Fibroblast of lung (primary cell): ENCODE measurements at regions not wholly inside any gene's neighbourhood (a gene's known extent, or its start where the extent isn't known, plus 50 kb on each side); places are given as distances from the start of the nearest gene placed in this dataset.

Source experiments
- DNase-seq, 2 donors: peaks; one replicate each; pipeline versions ENCODE4 v3.0.0 to v3.0.0-alpha.2; 2010; ENCODE audit warnings: low read depth in 2 of 2
- H2AFZ ChIP-seq: 2 replicates; pipeline ENCODE4 v1.5.1; 2012; ENCODE audit warnings: low read length, control low read depth, inconsistent platforms
- H3K27ac ChIP-seq: 2 replicates; pipeline ENCODE4 v1.5.1; 2011; ENCODE audit warnings: low read length, control low read depth; ENCODE audit not compliant: insufficient read depth
- H3K27me3 ChIP-seq: 2 replicates; pipeline ENCODE4 v1.5.1; 2011; ENCODE audit warnings: mild to moderate bottlenecking, low read length; ENCODE audit not compliant: control insufficient read depth, insufficient read depth
- H3K36me3 ChIP-seq: 2 replicates; pipeline ENCODE4 v1.5.1; 2011; ENCODE audit warnings: low read length; ENCODE audit not compliant: control insufficient read depth, insufficient read depth
- H3K4me1 ChIP-seq: 2 replicates; pipeline ENCODE4 v1.5.1; 2011; ENCODE audit warnings: low read length; ENCODE audit not compliant: control insufficient read depth, insufficient read depth; ENCODE audit errors: extremely low read depth
- H3K4me2 ChIP-seq: 2 replicates; pipeline ENCODE4 v1.5.1; 2011; ENCODE audit warnings: low read length, control low read depth; ENCODE audit not compliant: insufficient read depth; ENCODE audit errors: extremely low read depth
- H3K4me3 ChIP-seq, 4 experiments: fragments of 200-600 bp in 1 of 4; sonication (generic) in 1 of 4; replicated peaks in 1 of 4; 2 replicates each; pipeline ENCODE4 v1.5.1; 2011 to 2016; ENCODE audit warnings: low read length in 4 of 4, low read depth in 3 of 4, mild to moderate bottlenecking in 3 of 4, control low read depth in 2 of 4, inconsistent platforms in 1 of 4, mixed read lengths in 1 of 4; ENCODE audit not compliant: insufficient read depth in 1 of 4; ENCODE audit errors: control extremely low read depth in 1 of 4
- H3K79me2 ChIP-seq: 2 replicates; pipeline ENCODE4 v1.5.1; 2012; ENCODE audit warnings: mild to moderate bottlenecking, low read length, inconsistent platforms; ENCODE audit not compliant: control insufficient read depth, insufficient read depth
- H3K9ac ChIP-seq: 2 replicates; pipeline ENCODE4 v1.5.1; 2011; ENCODE audit warnings: mild to moderate bottlenecking, low read length, control low read depth; ENCODE audit not compliant: insufficient read depth
- H3K9me3 ChIP-seq: 2 replicates; pipeline ENCODE4 v1.5.1; 2012; ENCODE audit warnings: low read depth, low read length; ENCODE audit not compliant: control insufficient read depth, insufficient read depth
- H4K20me1 ChIP-seq: 2 replicates; pipeline ENCODE4 v1.5.1; 2011; ENCODE audit warnings: low read length; ENCODE audit not compliant: control insufficient read depth, insufficient read depth; ENCODE audit errors: extremely low read depth
- EZH2 ChIP-seq: IDR thresholded peaks from 2 replicates; pipeline ENCODE4 v1.5.1; 2012; ENCODE audit warnings: low read length, control low read depth, mild to moderate bottlenecking; ENCODE audit errors: missing control alignments
- TF ChIP-seq, protein P1 (sequence below), 2 donors: IDR thresholded peaks in 1 of 2; conservative IDR thresholded peaks in 1 of 2; 1 replicate in 1 of 2; 2 replicates in 1 of 2; pipeline ENCODE4 v1.5.1; 2011 to 2012; ENCODE audit warnings: low read length in 2 of 2, control low read depth in 1 of 2, inconsistent platforms in 1 of 2, low read depth in 1 of 2, mild to moderate bottlenecking in 1 of 2

DNA sequence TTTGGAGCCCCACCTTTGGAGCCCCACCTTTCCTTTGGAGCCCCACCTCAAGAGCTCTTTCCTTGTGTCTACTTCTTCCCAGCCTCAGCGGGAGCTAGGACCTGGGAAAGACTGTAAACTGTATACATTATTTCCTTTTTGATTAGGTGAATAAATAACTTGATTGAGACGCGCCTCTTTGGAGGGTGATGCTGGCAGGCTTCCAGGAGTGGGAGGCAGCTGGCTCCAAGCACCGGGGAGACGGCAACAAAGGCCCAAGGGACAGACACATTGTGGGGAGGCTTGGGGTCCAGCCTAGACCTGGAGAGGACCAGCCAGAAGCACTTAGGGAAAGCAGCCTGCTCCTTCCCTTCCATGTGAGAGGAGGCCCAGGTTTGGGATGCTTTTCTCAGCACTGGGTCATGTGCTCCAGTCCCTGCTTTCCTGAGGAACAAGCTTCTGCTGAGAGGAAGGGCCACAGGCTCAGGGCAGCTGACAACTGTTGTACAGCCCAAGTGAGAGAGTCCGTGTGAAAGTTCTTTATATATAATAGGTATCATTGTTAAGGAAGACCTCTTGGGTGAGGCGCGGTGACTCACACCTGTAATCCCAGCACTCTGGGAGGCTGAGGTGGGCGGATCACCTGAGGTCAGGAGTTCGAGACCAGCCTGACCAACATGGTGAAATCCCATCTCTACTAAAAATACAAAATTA is 297.2 kb upstream of the SLC14A2 start:
- peaks cover 2% of the 10 kb centered on the region for H3K27me3 ChIP-seq
- no peak overlapping the region for H3K9ac ChIP-seq
- TF ChIP-seq EZH2 = no peak
- TF ChIP-seq, protein P1, sequence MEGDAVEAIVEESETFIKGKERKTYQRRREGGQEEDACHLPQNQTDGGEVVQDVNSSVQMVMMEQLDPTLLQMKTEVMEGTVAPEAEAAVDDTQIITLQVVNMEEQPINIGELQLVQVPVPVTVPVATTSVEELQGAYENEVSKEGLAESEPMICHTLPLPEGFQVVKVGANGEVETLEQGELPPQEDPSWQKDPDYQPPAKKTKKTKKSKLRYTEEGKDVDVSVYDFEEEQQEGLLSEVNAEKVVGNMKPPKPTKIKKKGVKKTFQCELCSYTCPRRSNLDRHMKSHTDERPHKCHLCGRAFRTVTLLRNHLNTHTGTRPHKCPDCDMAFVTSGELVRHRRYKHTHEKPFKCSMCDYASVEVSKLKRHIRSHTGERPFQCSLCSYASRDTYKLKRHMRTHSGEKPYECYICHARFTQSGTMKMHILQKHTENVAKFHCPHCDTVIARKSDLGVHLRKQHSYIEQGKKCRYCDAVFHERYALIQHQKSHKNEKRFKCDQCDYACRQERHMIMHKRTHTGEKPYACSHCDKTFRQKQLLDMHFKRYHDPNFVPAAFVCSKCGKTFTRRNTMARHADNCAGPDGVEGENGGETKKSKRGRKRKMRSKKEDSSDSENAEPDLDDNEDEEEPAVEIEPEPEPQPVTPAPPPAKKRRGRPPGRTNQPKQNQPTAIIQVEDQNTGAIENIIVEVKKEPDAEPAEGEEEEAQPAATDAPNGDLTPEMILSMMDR (conservative IDR thresholded peaks at IDR 0.05 in 1 of 2, IDR thresholded peaks at IDR 0.05 in 1 of 2; ENCODE audit: low read depth in 1 of 2, low read length in 2 of 2) = no peak
- no peak overlapping the region for H3K4me3 ChIP-seq
- no peak for DNase-seq
- no peaks in the 10 kb centered on the region for H3K4me1 ChIP-seq
- no peak overlapping the region for H2AFZ ChIP-seq
- no peaks in the 10 kb centered on the region for H3K36me3 ChIP-seq
- H4K20me1 ChIP-seq = no peaks in the 10 kb centered on the region
- no peak overlapping the region for H3K27ac ChIP-seq
- H3K79me2 ChIP-seq = no peaks in the 10 kb centered on the region
- H3K4me2 ChIP-seq = no peak overlapping the region
- H3K9me3 ChIP-seq = no peaks in the 10 kb centered on the region

DNA sequence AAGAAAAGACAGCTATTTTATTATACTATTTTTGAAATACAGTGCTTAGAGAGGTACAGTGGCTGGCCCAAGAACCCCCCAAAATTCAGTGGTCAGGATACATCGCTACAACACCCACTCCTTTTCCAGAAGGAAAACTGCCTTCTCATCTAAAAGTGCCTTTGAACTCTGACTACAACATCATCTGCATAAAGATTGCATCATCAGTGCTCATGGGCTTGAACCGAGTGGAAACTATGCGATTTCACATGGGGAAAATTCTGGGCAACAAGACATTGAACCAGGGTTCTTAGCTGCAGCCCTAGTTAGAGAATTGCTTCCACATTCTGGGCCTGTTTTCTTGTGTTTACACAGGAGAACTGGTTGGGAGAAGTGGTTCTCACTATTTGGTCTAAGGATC is 294.6 kb upstream of the SLC14A2 start:
- Histone ChIP-seq H3K9ac (no peak overlapping the region), H3K4me3 (no peak overlapping the region), H2AFZ (no peak overlapping the region), H3K36me3 (no peaks in the 10 kb centered on the region), H3K4me2 (no peak overlapping the region), H3K79me2 (no peaks in the 10 kb centered on the region), H3K9me3 (no peaks in the 10 kb centered on the region), H3K27ac (no peak overlapping the region), H3K4me1 (peaks cover 2% of the 10 kb centered on the region), H3K27me3 (no peaks in the 10 kb centered on the region), H4K20me1 (no peaks in the 10 kb centered on the region)
- TF ChIP-seq, protein P1 (conservative IDR thresholded peaks at IDR 0.05 in 1 of 2, IDR thresholded peaks at IDR 0.05 in 1 of 2; ENCODE audit: low read depth in 1 of 2, low read length in 2 of 2) = no peak
- no peak for TF ChIP-seq EZH2
- peak; percentile 46 to 70 for DNase-seq

DNA sequence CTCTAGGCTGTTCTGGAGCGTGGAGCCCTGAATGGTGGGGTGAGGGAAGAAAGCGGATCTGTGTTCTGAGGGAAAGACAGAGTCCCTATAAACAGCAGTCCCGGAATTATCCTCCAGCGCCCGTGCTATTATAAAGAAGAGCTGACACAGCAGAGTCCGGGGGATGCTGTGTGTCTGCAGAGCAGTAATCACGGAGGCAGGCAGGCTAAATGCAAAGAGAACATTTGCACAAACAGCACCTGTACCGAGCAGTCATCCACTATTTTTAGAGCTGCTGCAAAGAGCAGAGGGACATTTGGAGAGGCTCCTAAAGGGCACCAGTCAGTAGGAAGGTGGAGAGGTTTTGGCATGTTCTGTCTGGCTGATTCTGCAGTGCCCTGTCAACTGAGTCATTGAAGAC is 293.8 kb upstream of the SLC14A2 start:
- Histone ChIP-seq H4K20me1 (no peaks in the 10 kb centered on the region), H3K9me3 (no peaks in the 10 kb centered on the region), H3K27me3 (no peaks in the 10 kb centered on the region), H3K27ac (no peak overlapping the region), H3K4me3 (no peak overlapping the region), H3K4me2 (no peak overlapping the region), H3K4me1 (peaks cover 2% of the 10 kb centered on the region), H2AFZ (no peak overlapping the region), H3K36me3 (no peaks in the 10 kb centered on the region), H3K9ac (no peak overlapping the region), H3K79me2 (no peaks in the 10 kb centered on the region)
- DNase-seq = no peak
- TF ChIP-seq EZH2 = no peak
- TF ChIP-seq, protein P1 (conservative IDR thresholded peaks at IDR 0.05 in 1 of 2, IDR thresholded peaks at IDR 0.05 in 1 of 2; ENCODE audit: low read depth in 1 of 2, low read length in 2 of 2) = no peak
